Activated CD4-positive, alpha-beta T cell treated with anti-CD3 and anti-CD28 coated beads, Interleukin-2, amount 10 ng/mL, durations not matched to agents 24 days and 14 days (primary cell): ENCODE measurements at regions not wholly inside any gene's neighbourhood (a gene's known extent, or its start where the extent isn't known, plus 50 kb on each side); places are given as distances from the start of the nearest gene placed in this dataset.
"Not testable (repeated sequence)": the region's sequence is repeated elsewhere in the genome, so short reads cannot be mapped to it uniquely, and the experiment has no call there.

Experiments
- DNase-seq: peaks from one replicate; pipeline ENCODE4 v3.0.0; 2022
- H3K27ac Mint-ChIP-seq: one replicate; pipeline ENCODE4 v1.8.0; 2022; ENCODE audit warnings: mild to moderate bottlenecking, mixed read lengths
- H3K27me3 Mint-ChIP-seq: one replicate; pipeline ENCODE4 v1.8.0; 2022; ENCODE audit warnings: mixed read lengths
- H3K36me3 Mint-ChIP-seq: one replicate; pipeline ENCODE4 v1.8.0; 2022; ENCODE audit warnings: low read depth, mild to moderate bottlenecking, mixed read lengths
- H3K4me1 Mint-ChIP-seq: one replicate; pipeline ENCODE4 v1.8.0; 2021; ENCODE audit warnings: mixed read lengths
- H3K4me3 Mint-ChIP-seq: one replicate; pipeline ENCODE4 v1.8.0; 2022; ENCODE audit warnings: mild to moderate bottlenecking, moderate library complexity, mixed read lengths
- H3K9me3 Mint-ChIP-seq: one replicate; pipeline ENCODE4 v1.8.0; 2021; ENCODE audit warnings: mixed read lengths
- intact Hi-C: fragments of 100-400 bp; cut with micrococcal nuclease; formaldehyde crosslinking; loops from one replicate; pipeline ENCODE4 v1.15.1; 2023

- Mint-ChIP-seq H3K27ac (no peak overlapping the region), H3K4me3 (no peak overlapping the region), H3K4me1 (no peaks in the 10 kb centered on the region)
Measured at GRCh38 chr17:71188811-71189492, 931.9 kb upstream of the SOX9 start.

GRCh38 chr17:71189493-71189831, 931.4 kb upstream of the SOX9 start:
- no peak for DNase-seq
- no peaks in the 10 kb centered on the region for H3K27me3 Mint-ChIP-seq
- H3K4me3 Mint-ChIP-seq = no peak overlapping the region
- H3K4me1 Mint-ChIP-seq = no peaks in the 10 kb centered on the region
- H3K27ac Mint-ChIP-seq = no peak overlapping the region
- H3K36me3 Mint-ChIP-seq = no peaks in the 10 kb centered on the region
- H3K9me3 Mint-ChIP-seq = peaks cover 3% of the 10 kb centered on the region
- intact Hi-C loops = no loop called here

More at GRCh38 chr17:71188811-71189492, 931.9 kb upstream of the SOX9 start:
- no peaks in the 10 kb centered on the region for H3K27me3 Mint-ChIP-seq
- H3K36me3 Mint-ChIP-seq = no peaks in the 10 kb centered on the region
- DNase-seq = no peak
- H3K9me3 Mint-ChIP-seq = peaks cover 3% of the 10 kb centered on the region
- intact Hi-C loops = no loop called here

GRCh38 chr17:71192039-71192555, 928.7 kb upstream of the SOX9 start:
- DNase-seq = no peak
- intact Hi-C loops = no loop called here
- Mint-ChIP-seq H3K4me1 (no peaks in the 10 kb centered on the region), H3K36me3 (no peaks in the 10 kb centered on the region), H3K9me3 (no peaks in the 10 kb centered on the region), H3K4me3 (no peak overlapping the region), H3K27ac (no peak overlapping the region), H3K27me3 (no peaks in the 10 kb centered on the region)

GRCh38 chr17:71192848-71193247, 928.0 kb upstream of the SOX9 start:
- no peak overlapping the region for H3K27ac Mint-ChIP-seq
- H3K36me3 Mint-ChIP-seq = no peaks in the 10 kb centered on the region
- no peaks in the 10 kb centered on the region for H3K9me3 Mint-ChIP-seq
- DNase-seq = no peak
- H3K4me1 Mint-ChIP-seq = no peaks in the 10 kb centered on the region
- no peak overlapping the region for H3K4me3 Mint-ChIP-seq
- intact Hi-C loops = no loop called here
- no peaks in the 10 kb centered on the region for H3K27me3 Mint-ChIP-seq

- Mint-ChIP-seq H3K27me3 (no peaks in the 10 kb centered on the region), H3K27ac (no peak overlapping the region), H3K4me1 (no peaks in the 10 kb centered on the region), H3K4me3 (no peak overlapping the region), H3K9me3 (no peaks in the 10 kb centered on the region), H3K36me3 (no peaks in the 10 kb centered on the region)
- intact Hi-C loops = no loop called here
- DNase-seq = no peak
Measured at GRCh38 chr17:71200597-71200996, 920.2 kb upstream of the SOX9 start.

- intact Hi-C loops = no loop called here
- Mint-ChIP-seq H3K27ac (no peak overlapping the region), H3K4me1 (no peaks in the 10 kb centered on the region), H3K27me3 (no peaks in the 10 kb centered on the region), H3K4me3 (no peak overlapping the region), H3K9me3 (no peaks in the 10 kb centered on the region), H3K36me3 (no peaks in the 10 kb centered on the region)
- no peak for DNase-seq
Measured at GRCh38 chr17:71201639-71202038, 919.2 kb upstream of the SOX9 start.

- no peak for DNase-seq
- no peak overlapping the region for H3K4me3 Mint-ChIP-seq
- no peak overlapping the region for H3K27ac Mint-ChIP-seq
- H3K27me3 Mint-ChIP-seq = no peaks in the 10 kb centered on the region
- no peaks in the 10 kb centered on the region for H3K9me3 Mint-ChIP-seq
- no peaks in the 10 kb centered on the region for H3K36me3 Mint-ChIP-seq
- intact Hi-C loops = no loop called here
- no peaks in the 10 kb centered on the region for H3K4me1 Mint-ChIP-seq
Measured at GRCh38 chr17:71202449-71202848, 918.4 kb upstream of the SOX9 start.

- H3K9me3 Mint-ChIP-seq = no peaks in the 10 kb centered on the region
- H3K36me3 Mint-ChIP-seq = no peaks in the 10 kb centered on the region
- H3K27me3 Mint-ChIP-seq = no peaks in the 10 kb centered on the region
- no peaks in the 10 kb centered on the region for H3K4me1 Mint-ChIP-seq
- intact Hi-C loops = no loop called here
- DNase-seq = no peak
- no peak overlapping the region for H3K27ac Mint-ChIP-seq
- H3K4me3 Mint-ChIP-seq = no peak overlapping the region
Measured at GRCh38 chr17:71203953-71204352, 916.9 kb upstream of the SOX9 start.

- intact Hi-C loops, H3K9me3 Mint-ChIP-seq, H3K4me3 Mint-ChIP-seq, H3K27ac Mint-ChIP-seq, DNase-seq, H3K36me3 Mint-ChIP-seq, H3K4me1 Mint-ChIP-seq, H3K27me3 Mint-ChIP-seq: not testable (repeated sequence)
Measured at GRCh38 chr17:71205951-71206350, 914.9 kb upstream of the SOX9 start.

GRCh38 chr17:71208111-71208704, 912.6 kb upstream of the SOX9 start:
- Mint-ChIP-seq H3K36me3 (no peaks in the 10 kb centered on the region), H3K4me3 (no peak overlapping the region), H3K27me3 (no peaks in the 10 kb centered on the region), H3K9me3 (peaks cover 4% of the 10 kb centered on the region), H3K27ac (no peak overlapping the region), H3K4me1 (no peaks in the 10 kb centered on the region)
- intact Hi-C loops = no loop called here
- DNase-seq = no peak

- Mint-ChIP-seq H3K27ac (no peak overlapping the region), H3K4me1 (no peaks in the 10 kb centered on the region), H3K36me3 (no peaks in the 10 kb centered on the region), H3K9me3 (peaks cover 8% of the 10 kb centered on the region), H3K27me3 (no peaks in the 10 kb centered on the region), H3K4me3 (no peak overlapping the region)
- intact Hi-C loops = no loop called here
- no peak for DNase-seq
Measured at GRCh38 chr17:71213936-71214335, 906.9 kb upstream of the SOX9 start.

- no peak overlapping the region for H3K4me3 Mint-ChIP-seq
- no peak overlapping the region for H3K27ac Mint-ChIP-seq
- intact Hi-C loops = no loop called here
- no peaks in the 10 kb centered on the region for H3K27me3 Mint-ChIP-seq
- no peaks in the 10 kb centered on the region for H3K36me3 Mint-ChIP-seq
- DNase-seq = no peak
- peaks cover 4% of the 10 kb centered on the region for H3K9me3 Mint-ChIP-seq
- H3K4me1 Mint-ChIP-seq = no peaks in the 10 kb centered on the region
Measured at GRCh38 chr17:71217769-71218168, 903.1 kb upstream of the SOX9 start.

GRCh38 chr17:71224824-71225575, 895.8 kb upstream of the SOX9 start:
- Mint-ChIP-seq H3K9me3 (no peaks in the 10 kb centered on the region), H3K36me3 (no peaks in the 10 kb centered on the region), H3K4me1 (no peaks in the 10 kb centered on the region), H3K27ac (no peak overlapping the region), H3K4me3 (no peak overlapping the region), H3K27me3 (no peaks in the 10 kb centered on the region)
- intact Hi-C loops = no loop called here
- DNase-seq = no peak

GRCh38 chr17:71227841-71228240, 893.0 kb upstream of the SOX9 start:
- no peaks in the 10 kb centered on the region for H3K36me3 Mint-ChIP-seq
- H3K27me3 Mint-ChIP-seq = no peaks in the 10 kb centered on the region
- DNase-seq = no peak
- no peak overlapping the region for H3K4me3 Mint-ChIP-seq
- peaks cover 1% of the 10 kb centered on the region for H3K9me3 Mint-ChIP-seq
- H3K4me1 Mint-ChIP-seq = no peaks in the 10 kb centered on the region
- H3K27ac Mint-ChIP-seq = no peak overlapping the region
- intact Hi-C loops = no loop called here
